Smooth muscle cell (in vitro differentiated cells): ENCODE measurements at regions not wholly inside any gene's neighbourhood (a gene's known extent, or its start where the extent isn't known, plus 50 kb on each side); places are given as distances from the start of the nearest gene placed in this dataset.

Source experiments
- DNase-seq: peaks from one replicate; lab custom pipeline; 2025; ENCODE audit not compliant: unreplicated experiment; lab: John Stamatoyannopoulos, UW
- H2AFZ ChIP-seq: fragments of 200-600 bp; sonication (generic); 2 replicates; pipeline ENCODE4 v1.6.0; 2016; ENCODE audit warnings: antibody characterized with exemption, low read depth, mild to moderate bottlenecking
- H3F3A ChIP-seq: fragments of 200-600 bp; sonication (generic); 2 replicates; pipeline ENCODE4 v1.6.0; 2017; ENCODE audit warnings: antibody characterized with exemption, low read depth
- H3K27ac ChIP-seq: fragments of 200-600 bp; sonication (generic); 2 replicates; pipeline ENCODE4 v1.5.1; 2016; ENCODE audit warnings: low read depth, mild to moderate bottlenecking
- H3K27me3 ChIP-seq: fragments of 200-600 bp; sonication (generic); 2 replicates; pipeline ENCODE4 v1.6.1; 2016; ENCODE audit warnings: low read depth, mild to moderate bottlenecking
- H3K36me3 ChIP-seq: fragments of 200-600 bp; sonication (generic); 2 replicates; pipeline ENCODE4 v1.5.1; 2016; ENCODE audit warnings: low read depth
- H3K4me1 ChIP-seq: fragments of 200-600 bp; sonication (generic); 2 replicates; pipeline ENCODE4 v1.5.1; 2016; ENCODE audit warnings: low read depth
- H3K4me2 ChIP-seq: fragments of 200-600 bp; sonication (generic); 2 replicates; pipeline ENCODE4 v1.6.0; 2016; ENCODE audit warnings: mild to moderate bottlenecking
- H3K4me3 ChIP-seq: fragments of 200-600 bp; sonication (generic); 2 replicates; pipeline ENCODE4 v1.5.1; 2016; ENCODE audit warnings: mild to moderate bottlenecking
- H3K79me2 ChIP-seq: fragments of 200-600 bp; sonication (generic); 2 replicates; pipeline ENCODE4 v1.6.0; 2016; ENCODE audit warnings: low read depth, mild to moderate bottlenecking
- H3K9ac ChIP-seq: fragments of 200-600 bp; sonication (generic); 2 replicates; pipeline ENCODE4 v1.6.0; 2016; ENCODE audit warnings: low read depth
- H3K9me3 ChIP-seq: fragments of 200-600 bp; sonication (generic); replicated peaks from 2 replicates; pipeline ENCODE4 v1.5.1; 2016; ENCODE audit warnings: low read depth
- H4K20me1 ChIP-seq: fragments of 200-600 bp; sonication (generic); 2 replicates; pipeline ENCODE4 v1.6.0; 2016; ENCODE audit warnings: low read depth
- WGBS: methylation state at CpG from one replicate; pipeline ENCODE4 v1.1.7; 2016; ENCODE audit warnings: low lambda C conversion rate; 5-methylcytosine and 5-hydroxymethylcytosine counted together
- TF ChIP-seq, protein P1 (sequence below): fragments of 200-600 bp; sonication (generic); IDR thresholded peaks from 2 replicates; pipeline ENCODE4 v1.5.1; 2017; ENCODE audit warnings: borderline replicate concordance, mild to moderate bottlenecking, antibody characterized with exemption; ENCODE audit not compliant: insufficient read depth, poor library complexity, severe bottlenecking

DNA sequence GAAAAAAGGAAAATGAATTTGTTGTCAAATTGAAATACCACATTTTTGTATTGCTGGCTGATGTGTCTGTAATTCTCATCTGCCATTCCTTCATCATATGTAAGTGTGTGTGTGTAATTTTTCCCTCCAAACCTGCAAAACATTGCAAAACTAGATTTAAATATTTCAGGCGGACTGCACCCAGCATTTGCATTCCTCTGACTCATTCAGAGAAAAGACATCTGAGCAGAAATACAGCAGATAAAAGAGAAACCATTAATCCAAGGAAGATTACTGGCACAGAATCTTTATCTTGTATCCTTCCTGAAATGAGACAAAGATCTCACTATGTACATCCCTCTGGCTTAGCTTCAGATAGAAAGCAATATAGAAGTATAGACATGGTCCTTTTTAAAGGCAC is 275.3 kb downstream of the TMEM38B start:
- Histone ChIP-seq H3K9ac (no peak overlapping the region), H3K4me3 (no peak overlapping the region), H3K9me3 (no peaks in the 10 kb centered on the region), H3F3A (peaks cover 9% of the 10 kb centered on the region), H3K79me2 (no peaks in the 10 kb centered on the region), H3K27me3 (no peaks in the 10 kb centered on the region), H3K27ac (peak overlapping the region; percentile 65), H3K4me1 (peaks cover 29% of the 10 kb centered on the region), H2AFZ (no peak overlapping the region), H4K20me1 (no peaks in the 10 kb centered on the region), H3K36me3 (no peaks in the 10 kb centered on the region), H3K4me2 (peak overlapping the region; percentile 38)
- no peak for DNase-seq
- 14% methylated on average over 1 of the region's 1 CpG for WGBS
- TF ChIP-seq, protein P1, sequence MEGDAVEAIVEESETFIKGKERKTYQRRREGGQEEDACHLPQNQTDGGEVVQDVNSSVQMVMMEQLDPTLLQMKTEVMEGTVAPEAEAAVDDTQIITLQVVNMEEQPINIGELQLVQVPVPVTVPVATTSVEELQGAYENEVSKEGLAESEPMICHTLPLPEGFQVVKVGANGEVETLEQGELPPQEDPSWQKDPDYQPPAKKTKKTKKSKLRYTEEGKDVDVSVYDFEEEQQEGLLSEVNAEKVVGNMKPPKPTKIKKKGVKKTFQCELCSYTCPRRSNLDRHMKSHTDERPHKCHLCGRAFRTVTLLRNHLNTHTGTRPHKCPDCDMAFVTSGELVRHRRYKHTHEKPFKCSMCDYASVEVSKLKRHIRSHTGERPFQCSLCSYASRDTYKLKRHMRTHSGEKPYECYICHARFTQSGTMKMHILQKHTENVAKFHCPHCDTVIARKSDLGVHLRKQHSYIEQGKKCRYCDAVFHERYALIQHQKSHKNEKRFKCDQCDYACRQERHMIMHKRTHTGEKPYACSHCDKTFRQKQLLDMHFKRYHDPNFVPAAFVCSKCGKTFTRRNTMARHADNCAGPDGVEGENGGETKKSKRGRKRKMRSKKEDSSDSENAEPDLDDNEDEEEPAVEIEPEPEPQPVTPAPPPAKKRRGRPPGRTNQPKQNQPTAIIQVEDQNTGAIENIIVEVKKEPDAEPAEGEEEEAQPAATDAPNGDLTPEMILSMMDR = no peak

DNA sequence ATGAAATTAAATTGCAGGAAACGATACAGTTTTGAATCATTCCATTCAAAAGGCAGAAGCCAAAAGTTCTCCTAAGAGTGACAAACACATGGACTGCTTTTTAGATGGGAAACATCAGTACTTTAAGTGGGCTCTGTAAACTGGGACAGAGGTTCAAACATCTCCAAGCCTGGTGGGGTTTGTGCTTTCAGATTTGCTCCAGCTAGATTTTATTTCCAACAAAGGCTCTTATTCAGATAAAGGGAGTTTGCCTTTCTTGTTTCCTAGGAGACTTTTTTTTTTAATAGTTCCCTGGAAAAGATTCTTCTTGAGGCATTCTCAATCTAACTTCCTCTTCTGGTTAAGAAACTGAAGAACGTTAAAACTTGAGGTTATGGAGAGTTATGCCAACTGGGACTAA is 277.6 kb downstream of the TMEM38B start:
- Histone ChIP-seq H3K4me1 (peaks cover 37% of the 10 kb centered on the region), H3K27me3 (no peaks in the 10 kb centered on the region), H3K9me3 (no peaks in the 10 kb centered on the region), H3K4me3 (no peak overlapping the region), H3K4me2 (no peak overlapping the region), H3K79me2 (no peaks in the 10 kb centered on the region), H3K27ac (no peak overlapping the region), H3K9ac (no peak overlapping the region), H2AFZ (no peak overlapping the region), H3F3A (peaks cover 10% of the 10 kb centered on the region), H3K36me3 (no peaks in the 10 kb centered on the region), H4K20me1 (no peaks in the 10 kb centered on the region)
- TF ChIP-seq, protein P1 = no peak
- no peak for DNase-seq
- WGBS = 73% methylated on average over 2 of the region's 2 CpGs

DNA sequence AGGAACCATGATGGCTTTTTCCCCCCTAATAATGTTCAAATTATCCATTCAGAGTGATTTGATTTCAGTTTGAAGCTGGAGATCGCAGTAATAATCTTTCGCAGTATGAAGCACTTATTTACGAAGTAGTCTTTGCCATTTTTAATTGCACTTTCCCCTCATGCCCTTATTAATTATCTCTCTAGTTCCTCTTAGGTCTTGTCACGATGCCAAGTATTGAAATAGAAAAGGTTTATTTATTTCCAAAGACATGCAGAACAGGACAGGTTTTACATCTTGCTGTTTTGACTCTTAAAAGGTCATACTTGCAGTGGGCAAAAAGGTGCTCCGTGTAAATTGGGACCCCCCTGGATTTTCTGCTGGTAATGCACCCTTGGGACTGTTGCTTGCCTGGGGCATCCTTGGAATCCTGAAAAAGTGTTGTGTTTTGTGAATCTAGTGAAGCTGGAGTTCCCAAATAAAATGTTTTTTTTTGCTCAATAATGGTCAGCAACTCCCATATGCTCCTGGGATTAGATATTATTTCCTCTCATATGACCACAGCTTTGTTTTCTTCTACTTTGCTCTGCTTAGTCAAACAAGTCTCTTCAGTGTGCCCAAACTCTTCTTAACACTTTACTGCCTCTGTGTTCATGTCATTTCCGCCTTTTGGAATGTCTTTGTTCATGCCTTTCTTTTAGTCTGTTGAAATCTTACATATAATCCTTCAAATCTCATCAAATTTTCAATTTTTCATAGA is 278.3 kb downstream of the TMEM38B start:
- no peaks in the 10 kb centered on the region for H3K36me3 ChIP-seq
- H3K27me3 ChIP-seq = no peaks in the 10 kb centered on the region
- H3K9me3 ChIP-seq = no peaks in the 10 kb centered on the region
- WGBS = 92% methylated on average over 6 of the region's 6 CpGs
- no peak overlapping the region for H3K4me3 ChIP-seq
- no peak for DNase-seq
- H3K27ac ChIP-seq = no peak overlapping the region
- TF ChIP-seq, protein P1 = no peak
- peaks cover 10% of the 10 kb centered on the region for H3F3A ChIP-seq
- no peak overlapping the region for H2AFZ ChIP-seq
- no peak overlapping the region for H3K9ac ChIP-seq
- H3K4me2 ChIP-seq = no peak overlapping the region
- peaks cover 43% of the 10 kb centered on the region for H3K4me1 ChIP-seq
- no peaks in the 10 kb centered on the region for H3K79me2 ChIP-seq
- H4K20me1 ChIP-seq = no peaks in the 10 kb centered on the region

DNA sequence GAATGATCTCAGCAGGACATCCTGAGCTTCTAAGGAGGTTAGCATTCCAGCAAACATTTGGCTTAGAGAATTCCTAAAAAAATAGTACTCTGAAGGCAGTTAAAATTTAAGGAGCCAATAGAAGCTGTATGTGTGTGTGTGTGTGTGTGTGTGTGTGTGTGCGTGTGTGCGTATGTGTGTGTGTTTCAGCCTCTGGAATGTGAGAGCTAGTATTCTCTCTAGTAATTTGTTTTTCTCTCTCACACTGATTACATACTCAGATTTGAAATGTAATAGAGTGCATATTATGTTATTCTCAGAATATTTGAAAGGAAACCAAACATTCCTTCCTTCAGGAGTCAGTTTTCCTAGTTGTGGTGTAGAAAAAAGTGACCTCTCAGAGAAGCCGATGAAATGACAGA is 279.6 kb downstream of the TMEM38B start:
- Histone ChIP-seq H2AFZ (no peak overlapping the region), H3K36me3 (no peaks in the 10 kb centered on the region), H3K9ac (peak overlapping the region; percentile 10), H3K79me2 (no peaks in the 10 kb centered on the region), H3K9me3 (no peaks in the 10 kb centered on the region), H3K27me3 (no peaks in the 10 kb centered on the region), H3K27ac (peak overlapping the region; percentile 80), H3K4me3 (no peak overlapping the region), H3F3A (peaks cover 10% of the 10 kb centered on the region), H3K4me1 (peaks cover 51% of the 10 kb centered on the region), H3K4me2 (peak overlapping the region; percentile 40), H4K20me1 (no peaks in the 10 kb centered on the region)
- TF ChIP-seq, protein P1 = no peak
- no peak for DNase-seq
- 47% methylated on average over 3 of the region's 3 CpGs for WGBS
